Right renal pelvis (tissue), 4 donors: ENCODE measurements at regions not wholly inside any gene's neighbourhood (a gene's known extent, or its start where the extent isn't known, plus 50 kb on each side); places are given as distances from the start of the nearest gene placed in this dataset.
"Not testable (repeated sequence)": the region's sequence is repeated elsewhere in the genome, so short reads cannot be mapped to it uniquely, and the experiment has no call there.

Source experiments
- DNase-seq, 4 donors: peaks; one replicate each; pipeline ENCODE4 v3.0.0-alpha.2; 2013; ENCODE audit warnings: low read depth in 4 of 4, low spot score in 3 of 4, missing footprints in 1 of 4

- DNase-seq: no peak
These were observed 50.9 kb upstream of the OSTN start for GRCh38 chr3:191148131-191148530.

DNA sequence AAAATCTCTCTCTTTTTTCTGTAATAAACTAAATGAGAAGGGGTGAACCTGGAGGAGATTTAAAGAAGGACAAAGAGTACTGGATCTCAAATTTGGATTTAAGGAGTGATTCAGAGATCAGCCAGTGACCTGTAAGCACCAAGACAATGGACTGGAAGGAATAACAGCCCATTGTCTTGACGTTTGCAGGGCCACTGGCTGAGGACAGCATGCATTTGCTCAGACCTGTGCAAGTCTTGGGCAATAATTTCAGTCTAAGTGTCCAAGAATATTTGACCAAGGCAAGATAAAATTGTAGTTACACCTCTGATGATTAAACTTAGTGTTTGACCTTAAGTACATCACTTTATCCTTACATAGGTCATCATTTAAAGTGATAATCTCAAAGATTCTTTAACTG, 55.8 kb upstream of the OSTN start:
- DNase-seq: no peak

DNA sequence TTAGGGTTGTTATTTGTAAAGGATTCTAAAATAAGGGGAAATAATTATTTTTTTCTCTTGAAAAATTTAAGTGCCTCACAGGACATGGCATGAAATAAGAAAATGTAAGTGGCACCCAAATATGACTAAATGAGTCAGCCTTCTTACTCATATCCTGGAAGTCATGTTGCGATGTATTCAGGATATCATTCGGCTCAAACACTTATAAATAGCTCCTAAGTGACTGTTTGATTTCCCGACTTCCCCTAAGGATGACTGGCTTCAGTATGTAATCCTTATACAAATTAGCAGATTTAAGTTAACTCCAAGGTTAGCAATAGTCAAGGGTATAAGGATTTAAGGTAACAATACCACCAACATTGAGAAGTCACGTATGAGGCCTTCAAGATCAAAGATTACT, 57.3 kb upstream of the OSTN start:
- no peak for DNase-seq

DNA sequence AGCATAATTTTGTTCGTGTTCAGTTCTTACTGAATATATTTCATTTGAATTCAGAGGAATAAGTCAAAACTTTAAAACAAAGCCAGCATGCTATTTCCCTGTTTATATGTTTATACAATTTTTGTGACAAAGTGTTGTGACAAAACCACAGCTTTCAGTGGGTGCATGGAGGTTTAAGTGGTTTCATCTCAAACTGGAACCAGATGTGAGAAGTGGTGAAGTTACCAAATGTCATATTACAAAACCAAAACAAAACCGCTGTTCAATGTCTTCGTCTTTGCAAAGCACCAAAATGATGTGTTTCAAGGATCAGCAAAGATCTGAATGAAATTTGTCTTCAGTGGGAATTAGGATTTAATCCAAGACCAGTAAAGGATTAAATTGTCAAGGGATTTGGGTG, 59.3 kb upstream of the OSTN start:
- DNase-seq: no peak

DNA sequence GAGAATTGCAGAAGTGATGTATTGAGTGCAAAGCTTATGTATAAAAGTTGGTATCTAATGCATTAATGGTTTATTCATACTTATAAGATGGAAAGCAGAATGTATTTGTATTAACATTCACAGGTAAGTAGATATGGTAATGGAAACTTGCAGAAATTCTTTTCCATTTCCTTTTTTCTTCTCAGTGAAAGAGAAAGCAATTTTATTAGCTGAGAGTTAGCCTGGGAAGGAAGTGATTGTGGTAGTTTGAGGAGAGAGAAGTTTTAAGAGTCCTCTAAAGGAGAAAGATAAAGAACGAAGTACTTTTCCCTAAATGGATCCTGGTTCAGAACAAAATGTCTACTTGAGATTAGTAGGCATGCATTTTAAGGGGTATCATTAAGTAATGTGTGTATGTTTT, 60.1 kb upstream of the OSTN start:
- DNase-seq: no peak

DNA sequence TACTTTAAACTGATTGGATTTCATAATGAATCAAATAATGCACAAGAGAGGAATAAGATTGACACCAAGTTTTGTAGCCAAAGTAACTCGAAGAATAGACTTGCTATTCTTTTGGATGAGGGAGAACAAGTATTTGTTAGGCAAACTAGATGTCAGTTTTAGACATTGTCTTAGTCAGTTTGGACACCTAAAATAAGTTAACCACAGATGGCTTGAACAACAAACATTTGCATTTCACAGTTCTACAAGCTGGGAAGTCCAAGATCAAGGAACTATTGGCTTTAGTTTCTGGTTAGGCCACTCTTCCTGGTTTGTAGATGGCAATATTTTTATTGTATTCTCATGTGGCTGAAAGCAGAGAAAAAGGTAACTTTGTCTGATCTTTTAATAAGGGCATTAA, 61.3 kb upstream of the OSTN start:
- DNase-seq: no peak

DNA sequence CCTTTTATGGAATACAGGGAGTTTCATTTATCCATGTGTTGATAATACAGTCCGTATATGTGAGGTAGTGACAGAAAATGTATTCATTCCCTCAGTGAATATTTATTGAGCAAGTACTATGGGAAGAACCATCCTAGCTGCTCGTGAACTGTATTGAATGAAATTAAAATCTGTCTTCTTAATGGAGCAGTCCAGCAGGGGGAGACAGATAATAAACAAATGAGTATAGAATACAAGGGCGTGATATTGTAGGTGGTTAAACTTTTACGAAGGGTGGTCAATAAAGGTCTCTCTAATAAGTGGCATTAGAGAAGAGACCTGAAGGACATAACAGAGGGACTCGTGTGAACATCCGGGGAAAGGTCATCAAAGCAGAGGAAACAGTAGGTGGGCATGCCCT, 62.7 kb upstream of the OSTN start:
- DNase-seq: no peak

GRCh38 chr3:191135175-191135574, 63.9 kb upstream of the OSTN start:
- no peak for DNase-seq

GRCh38 chr3:191133359-191133758, 65.7 kb upstream of the OSTN start:
- no peak for DNase-seq

DNA sequence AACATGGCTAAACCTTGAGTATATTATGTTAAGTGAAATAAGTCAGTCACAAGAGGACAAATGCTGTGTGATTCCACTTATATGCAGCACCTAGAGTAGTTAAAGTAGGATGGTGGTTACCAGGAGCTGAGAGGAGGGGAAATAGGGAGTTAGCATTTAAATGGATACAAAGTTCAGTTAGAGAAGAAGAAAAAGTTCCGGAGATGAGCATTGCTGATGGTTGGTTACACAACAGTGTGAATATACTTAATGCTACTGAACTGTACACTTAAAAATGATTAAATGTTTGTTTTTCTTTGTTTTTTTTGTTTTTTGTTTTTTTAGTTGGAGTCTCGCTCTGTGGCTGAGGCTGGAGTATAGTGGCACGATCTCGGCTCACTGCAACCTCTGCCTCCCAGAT, 67.7 kb upstream of the OSTN start:
- DNase-seq: no peak

GRCh38 chr3:191124891-191125290, 74.2 kb upstream of the OSTN start:
- not testable (repeated sequence) for DNase-seq

GRCh38 chr3:191123946-191124345, 75.1 kb upstream of the OSTN start:
- no peak for DNase-seq

GRCh38 chr3:191123231-191123630, 75.8 kb upstream of the OSTN start:
- DNase-seq: no peak

GRCh38 chr3:191120447-191121298, 78.4 kb upstream of the OSTN start:
- no peak for DNase-seq

- no peak for DNase-seq
These were observed 79.4 kb upstream of the OSTN start for GRCh38 chr3:191119415-191120295.

DNA sequence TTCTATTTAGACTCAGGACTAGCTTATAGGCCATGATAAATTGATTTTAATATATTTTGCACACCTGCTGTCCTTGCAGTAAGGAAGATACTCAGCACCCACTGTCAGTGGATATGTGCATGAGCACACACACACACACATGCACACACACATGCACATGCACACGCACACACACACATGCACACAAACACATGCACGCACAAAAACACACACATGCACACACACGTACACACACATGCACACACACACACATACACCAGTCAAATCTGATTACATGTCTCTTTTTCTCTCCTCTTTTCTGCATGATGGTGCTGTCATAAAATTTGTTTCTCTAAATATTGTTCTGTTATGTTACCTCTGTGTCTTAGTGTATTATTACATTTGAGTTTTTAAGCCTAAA, 87.3 kb upstream of the OSTN start:
- no peak for DNase-seq

- DNase-seq: no peak
These were observed 93.6 kb upstream of the OSTN start for GRCh38 chr3:191105418-191105817.

- DNase-seq: no peak
These were observed 98.5 kb upstream of the OSTN start for GRCh38 chr3:191100516-191100915.

- DNase-seq: no peak
These were observed 104.8 kb upstream of the OSTN start for GRCh38 chr3:191094057-191094845.

DNA sequence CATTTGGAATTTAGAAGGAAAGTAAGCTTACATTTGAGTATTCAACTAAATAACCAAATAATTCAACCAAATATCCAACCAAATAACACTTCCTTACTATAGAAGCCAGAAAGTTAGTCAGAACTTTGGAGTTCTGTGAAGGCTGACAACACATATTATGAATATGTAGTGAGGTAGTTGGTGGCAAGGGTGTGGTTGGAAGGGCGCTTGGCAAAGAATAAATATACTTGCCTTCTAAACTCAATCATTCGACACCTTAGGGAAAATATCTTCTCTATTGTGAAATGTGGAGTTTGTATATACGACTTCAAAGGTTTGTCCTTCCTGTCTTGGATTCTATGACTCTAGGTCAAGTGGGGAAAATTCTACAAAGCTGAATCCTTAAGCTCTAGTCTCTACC, 111.7 kb upstream of the OSTN start:
- DNase-seq: no peak

GRCh38 chr3:191085091-191085490, 114.0 kb upstream of the OSTN start:
- DNase-seq: no peak
